Uterus (tissue), 3 donors: ENCODE measurements at regions not wholly inside any gene's neighbourhood (a gene's known extent, or its start where the extent isn't known, plus 50 kb on each side); places are given as distances from the start of the nearest gene placed in this dataset.

Experiments
- DNase-seq, 2 donors: peaks; one replicate each; pipeline ENCODE4 v3.0.0-alpha.2; 2019 to 2020
- H3K27ac ChIP-seq, 2 donors: fragments of 200-600 bp; sonication (generic); 1 replicate in 1 of 2; 2 replicates in 1 of 2; pipeline ENCODE4 v1.5.1; 2016 to 2018
- H3K27me3 ChIP-seq, 2 donors: fragments of 200-600 bp; sonication (generic); one replicate each; pipeline ENCODE4 v1.5.1; 2018 to 2019; ENCODE audit warnings: control low read depth in 1 of 2
- H3K36me3 ChIP-seq, 2 donors: fragments of 200-600 bp; sonication (generic); one replicate each; pipeline ENCODE4 v1.5.1; 2019; ENCODE audit warnings: control low read depth in 1 of 2
- H3K4me1 ChIP-seq, 2 donors: fragments of 200-600 bp; sonication (generic); one replicate each; pipeline ENCODE4 v1.5.1; 2018 to 2019; ENCODE audit warnings: control low read depth in 1 of 2
- H3K4me3 ChIP-seq, 2 donors: fragments of 200-600 bp; sonication (generic); 1 replicate in 1 of 2; 2 replicates in 1 of 2; pipeline ENCODE4 v1.5.1; 2018 to 2019; ENCODE audit warnings: mild to moderate bottlenecking in 1 of 2
- H3K9me3 ChIP-seq, 2 donors: fragments of 200-600 bp; sonication (generic); one replicate each; pipeline ENCODE4 v1.5.1; 2019; ENCODE audit warnings: control low read depth in 1 of 2
- POLR2A ChIP-seq, 2 donors: fragments of 450-650 bp; IDR thresholded peaks; one replicate each; pipeline ENCODE4 v1.6.1; 2016; ENCODE audit warnings: antibody characterized with exemption in 2 of 2, mild to moderate bottlenecking in 1 of 2, moderate library complexity in 1 of 2
- intact Hi-C: fragments of 100-400 bp; cut with DNase I; formaldehyde crosslinking; loops from one replicate; pipeline ENCODE4 v1.15.1; 2023; ENCODE audit warnings: low total_unique reads
- TF ChIP-seq, protein P1 (sequence below), 4 experiments: fragments of 200-600 bp in 2 of 4; fragments of 450-650 bp in 2 of 4; sonication (generic) in 2 of 4; IDR thresholded peaks; one replicate each; pipeline ENCODE4 v1.5.1; 2016 to 2019; ENCODE audit warnings: antibody characterized with exemption in 4 of 4, mild to moderate bottlenecking in 2 of 4, moderate library complexity in 1 of 4
- donor health status: DM: yes; HTN: yes; CAD: no.

DNA sequence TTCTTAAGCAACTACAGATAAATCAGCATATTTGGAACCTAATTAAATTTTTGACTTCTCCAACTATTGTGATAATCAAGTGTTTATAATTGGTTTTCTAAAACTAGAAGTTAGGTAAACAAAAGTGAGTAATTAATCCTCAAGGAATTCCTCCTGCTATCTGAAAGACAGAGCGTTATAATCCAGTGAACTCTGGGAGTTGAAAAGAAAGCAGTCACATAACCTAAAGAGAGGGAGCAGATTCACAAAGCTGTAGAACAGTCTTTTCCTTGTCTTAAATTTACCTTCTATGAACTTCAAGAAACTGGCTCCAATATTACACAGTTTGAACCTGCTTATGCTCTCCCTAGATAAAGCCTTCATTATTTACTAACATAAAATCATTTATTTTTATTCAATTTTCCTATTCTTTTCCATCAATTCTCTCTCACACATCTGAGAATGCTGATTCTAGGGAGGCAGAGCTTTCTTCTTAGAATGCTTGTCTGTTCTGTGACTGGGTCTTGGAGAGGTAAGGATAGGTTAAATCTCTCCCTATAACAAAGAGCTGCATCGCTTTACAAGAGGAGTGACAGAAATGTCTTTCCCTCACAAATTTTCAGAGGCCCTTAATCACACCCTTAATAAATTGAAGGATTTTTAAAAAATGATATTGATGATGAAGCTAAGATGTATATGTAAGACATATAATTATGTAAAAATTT, 132.8 kb downstream of the TUSC7 start:
- H3K4me3 ChIP-seq, result no peak overlapping the region
- H3K27ac ChIP-seq, result no peak overlapping the region
- no peak for DNase-seq
- H3K27me3 ChIP-seq, result no peaks in the 10 kb centered on the region
- no peaks in the 10 kb centered on the region for H3K9me3 ChIP-seq
- TF ChIP-seq, protein P1, sequence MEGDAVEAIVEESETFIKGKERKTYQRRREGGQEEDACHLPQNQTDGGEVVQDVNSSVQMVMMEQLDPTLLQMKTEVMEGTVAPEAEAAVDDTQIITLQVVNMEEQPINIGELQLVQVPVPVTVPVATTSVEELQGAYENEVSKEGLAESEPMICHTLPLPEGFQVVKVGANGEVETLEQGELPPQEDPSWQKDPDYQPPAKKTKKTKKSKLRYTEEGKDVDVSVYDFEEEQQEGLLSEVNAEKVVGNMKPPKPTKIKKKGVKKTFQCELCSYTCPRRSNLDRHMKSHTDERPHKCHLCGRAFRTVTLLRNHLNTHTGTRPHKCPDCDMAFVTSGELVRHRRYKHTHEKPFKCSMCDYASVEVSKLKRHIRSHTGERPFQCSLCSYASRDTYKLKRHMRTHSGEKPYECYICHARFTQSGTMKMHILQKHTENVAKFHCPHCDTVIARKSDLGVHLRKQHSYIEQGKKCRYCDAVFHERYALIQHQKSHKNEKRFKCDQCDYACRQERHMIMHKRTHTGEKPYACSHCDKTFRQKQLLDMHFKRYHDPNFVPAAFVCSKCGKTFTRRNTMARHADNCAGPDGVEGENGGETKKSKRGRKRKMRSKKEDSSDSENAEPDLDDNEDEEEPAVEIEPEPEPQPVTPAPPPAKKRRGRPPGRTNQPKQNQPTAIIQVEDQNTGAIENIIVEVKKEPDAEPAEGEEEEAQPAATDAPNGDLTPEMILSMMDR (IDR thresholded peaks at IDR 0.05), result no peak
- TF ChIP-seq POLR2A (IDR thresholded peaks at IDR 0.05), result no peak
- H3K4me1 ChIP-seq, result no peaks in the 10 kb centered on the region
- H3K36me3 ChIP-seq, result no peaks in the 10 kb centered on the region
- intact Hi-C loops, result no loop called here

DNA sequence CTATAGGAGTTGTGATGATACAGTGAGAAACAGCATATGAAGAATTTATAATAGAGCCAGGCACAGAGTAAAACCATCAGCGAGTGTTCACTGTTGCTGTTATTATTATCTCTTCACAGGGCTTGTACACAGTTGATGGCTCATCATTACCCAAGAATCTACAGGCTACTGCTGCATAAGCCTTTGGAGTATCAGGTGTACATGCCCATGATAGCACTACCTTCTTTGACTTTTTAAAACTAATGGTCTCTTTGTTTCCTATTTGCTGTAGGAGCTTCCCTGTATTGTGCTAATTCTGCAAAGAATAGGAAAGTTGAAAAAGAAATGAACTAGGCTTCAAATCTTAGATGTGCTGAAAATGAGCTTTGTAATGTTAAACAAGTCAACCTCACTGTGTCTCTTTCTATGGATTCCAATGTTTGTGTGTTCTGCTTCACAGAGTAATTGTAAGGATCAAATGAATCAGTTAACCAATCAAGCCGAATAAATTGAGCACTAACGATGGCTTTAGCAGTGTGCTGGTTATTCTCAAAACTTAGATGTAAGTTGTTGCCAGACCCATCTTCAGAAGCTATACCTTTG, 138.8 kb downstream of the TUSC7 start:
- Histone ChIP-seq H3K27ac (no peak overlapping the region), H3K9me3 (no peaks in the 10 kb centered on the region), H3K4me1 (no peaks in the 10 kb centered on the region), H3K36me3 (no peaks in the 10 kb centered on the region), H3K4me3 (no peak overlapping the region), H3K27me3 (no peaks in the 10 kb centered on the region)
- DNase-seq, result no peak
- TF ChIP-seq, protein P1 (IDR thresholded peaks at IDR 0.05), result no peak
- TF ChIP-seq POLR2A (IDR thresholded peaks at IDR 0.05), result no peak
- intact Hi-C loops, result no loop called here

DNA sequence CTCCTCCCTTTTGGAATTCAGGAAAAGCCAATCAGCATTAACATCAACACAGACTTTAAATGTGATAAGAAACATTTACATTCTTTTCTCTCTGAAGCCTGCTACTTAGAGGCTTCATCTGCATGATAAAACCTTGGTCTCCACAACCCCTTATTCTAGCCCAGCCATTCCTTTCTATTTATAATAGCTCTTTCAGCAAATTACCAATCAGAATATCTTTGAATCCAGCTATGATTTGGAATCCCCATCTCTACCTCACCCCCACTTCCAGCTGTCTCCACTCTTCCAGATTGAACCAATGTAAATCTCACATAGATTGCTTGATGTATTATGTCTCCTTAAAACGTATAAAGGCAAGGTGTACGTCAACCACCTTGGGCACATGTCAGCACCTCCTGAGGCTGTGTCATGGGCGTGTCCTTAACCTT, 139.7 kb downstream of the TUSC7 start:
- no peak for TF ChIP-seq POLR2A (IDR thresholded peaks at IDR 0.05)
- Histone ChIP-seq H3K9me3 (no peaks in the 10 kb centered on the region), H3K36me3 (no peaks in the 10 kb centered on the region), H3K4me3 (no peak overlapping the region), H3K4me1 (no peaks in the 10 kb centered on the region), H3K27me3 (no peaks in the 10 kb centered on the region), H3K27ac (no peak overlapping the region)
- DNase-seq, result no peak
- intact Hi-C loops, result no loop called here

DNA sequence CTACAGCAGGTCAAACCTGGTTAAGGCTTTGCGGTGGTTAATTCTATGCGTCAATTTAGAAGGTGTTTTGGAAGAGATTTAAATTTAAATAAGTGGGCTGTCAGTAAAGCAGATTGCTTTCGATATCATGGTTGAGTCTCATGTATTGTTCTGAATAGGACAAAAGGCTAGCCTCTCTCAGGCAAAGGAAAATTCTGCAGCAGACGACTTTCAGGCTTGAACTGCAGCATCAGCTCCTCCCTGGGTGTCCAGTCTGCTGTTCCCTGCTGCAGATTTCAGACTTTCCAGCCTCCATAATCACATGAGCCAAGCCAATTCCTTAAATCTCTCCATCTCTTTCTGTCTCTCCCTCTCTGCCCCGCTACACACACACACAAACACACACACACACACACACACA, 143.2 kb downstream of the TUSC7 start:
- no peaks in the 10 kb centered on the region for H3K9me3 ChIP-seq
- no peaks in the 10 kb centered on the region for H3K36me3 ChIP-seq
- no peaks in the 10 kb centered on the region for H3K4me1 ChIP-seq
- TF ChIP-seq, protein P1 (IDR thresholded peaks at IDR 0.05), result no peak
- no peak for TF ChIP-seq POLR2A (IDR thresholded peaks at IDR 0.05)
- no peak overlapping the region for H3K4me3 ChIP-seq
- no peak for DNase-seq
- H3K27me3 ChIP-seq, result no peaks in the 10 kb centered on the region
- no peak overlapping the region for H3K27ac ChIP-seq
- intact Hi-C loops, result no loop called here

DNA sequence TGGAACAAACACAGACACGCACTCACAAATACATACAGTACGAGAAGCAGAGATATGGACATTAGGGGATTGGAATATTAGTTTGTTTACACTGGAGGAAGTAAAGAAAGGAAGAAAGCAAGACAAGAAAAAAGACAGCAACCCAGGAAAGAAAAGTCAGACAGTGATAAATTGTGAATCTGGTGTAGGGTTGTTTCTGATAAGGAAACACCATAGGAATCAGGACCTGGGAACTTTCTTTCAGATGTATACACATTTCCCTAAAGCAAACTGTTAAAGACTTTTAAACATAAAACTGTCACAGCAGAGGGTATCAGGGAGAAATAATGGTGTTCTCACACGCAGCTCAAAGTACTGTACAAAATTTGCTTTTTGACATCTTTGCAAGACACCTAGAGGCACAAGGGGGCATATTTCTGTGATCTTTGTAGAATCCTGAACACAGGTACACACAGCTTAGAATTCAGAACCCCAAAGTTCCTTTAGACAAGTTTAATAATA, 153.7 kb downstream of the TUSC7 start:
- Histone ChIP-seq H3K4me1 (no peaks in the 10 kb centered on the region), H3K9me3 (no peaks in the 10 kb centered on the region), H3K27ac (no peak overlapping the region), H3K27me3 (no peaks in the 10 kb centered on the region), H3K4me3 (no peak overlapping the region), H3K36me3 (no peaks in the 10 kb centered on the region)
- TF ChIP-seq, protein P1 (IDR thresholded peaks at IDR 0.05), result no peak
- no peak for DNase-seq
- intact Hi-C loops, result no loop called here
